Loucy (cell line): ENCODE measurements at regions not wholly inside any gene's neighbourhood (a gene's known extent, or its start where the extent isn't known, plus 50 kb on each side); places are given as distances from the start of the nearest gene placed in this dataset.

ENCODE experiments used
- H2AFZ ChIP-seq: fragments of 200-600 bp; sonication (generic); 2 replicates; pipeline ENCODE4 v1.6.0; 2016; ENCODE audit warnings: antibody characterized with exemption, mild to moderate bottlenecking, low read length, moderate library complexity
- H3F3A ChIP-seq: fragments of 200-600 bp; 2 replicates; pipeline ENCODE4 v1.6.0; 2016; ENCODE audit warnings: antibody characterized with exemption, low read depth, mild to moderate bottlenecking
- H3K27me3 ChIP-seq: fragments of 200-600 bp; sonication (generic); 2 replicates; pipeline ENCODE4 v1.6.1; 2014; ENCODE audit warnings: low read length, mild to moderate bottlenecking; ENCODE audit not compliant: insufficient read depth, poor library complexity, severe bottlenecking
- H3K36me3 ChIP-seq: fragments of 200-600 bp; sonication (generic); 2 replicates; pipeline ENCODE4 v1.6.1; 2016; ENCODE audit warnings: low read length; ENCODE audit not compliant: insufficient read depth
- H3K4me1 ChIP-seq: fragments of 200-600 bp; sonication (generic); 2 replicates; pipeline ENCODE4 v1.5.1; 2014; ENCODE audit warnings: low read length, mild to moderate bottlenecking; ENCODE audit not compliant: insufficient read depth, poor library complexity, severe bottlenecking
- H3K4me2 ChIP-seq: fragments of 200-600 bp; sonication (generic); 2 replicates; pipeline ENCODE4 v1.6.0; 2014; ENCODE audit warnings: antibody characterized with exemption, low read length, low read depth, mild to moderate bottlenecking; ENCODE audit not compliant: poor library complexity, severe bottlenecking
- H3K4me3 ChIP-seq: fragments of 200-600 bp; sonication (generic); 2 replicates; pipeline ENCODE4 v1.5.1; 2014; ENCODE audit warnings: low read length, mild to moderate bottlenecking, mixed read lengths; ENCODE audit not compliant: poor library complexity, severe bottlenecking
- H3K79me2 ChIP-seq: fragments of 200-600 bp; sonication (generic); 2 replicates; pipeline ENCODE4 v1.6.1; 2014; ENCODE audit warnings: low read length; ENCODE audit not compliant: insufficient read depth
- H3K9ac ChIP-seq: fragments of 200-600 bp; sonication (generic); 2 replicates; pipeline ENCODE4 v1.6.0; 2014; ENCODE audit warnings: mild to moderate bottlenecking, low read depth, low read length, moderate library complexity; ENCODE audit not compliant: poor library complexity, severe bottlenecking
- H3K9me2 ChIP-seq: fragments of 200-600 bp; sonication (generic); replicated peaks from 2 replicates; pipeline ENCODE4 v1.6.1; 2016; ENCODE audit warnings: low read depth, low read length, mixed read lengths
- H3K9me3 ChIP-seq: fragments of 200-600 bp; sonication (generic); 2 replicates; pipeline ENCODE4 v1.6.1; 2014; ENCODE audit warnings: mild to moderate bottlenecking, antibody characterized with exemption, low read length, low read depth; ENCODE audit not compliant: insufficient read depth
- H4K20me1 ChIP-seq: fragments of 200-600 bp; sonication (generic); 2 replicates; pipeline ENCODE4 v1.6.0; 2014; ENCODE audit warnings: antibody characterized with exemption, low read length, mild to moderate bottlenecking; ENCODE audit not compliant: insufficient read depth, poor library complexity, severe bottlenecking
- CTCF ChIP-seq: fragments of 200-600 bp; sonication (generic); conservative IDR thresholded peaks from 2 replicates; pipeline ENCODE4 v1.5.1; 2014; ENCODE audit warnings: mild to moderate bottlenecking, antibody characterized with exemption, low read length
- EZH2phosphoT487 ChIP-seq: fragments of 200-600 bp; IDR thresholded peaks from 2 replicates; pipeline ENCODE4 v1.6.1; 2018; ENCODE audit warnings: antibody characterized with exemption, mild to moderate bottlenecking, moderate library complexity, borderline replicate concordance

GRCh38 chr2:120531365-120531764 lies 185.4 kb downstream of the INHBB start:
- TF ChIP-seq CTCF (no peak), EZH2phosphoT487 (no peak)
- Histone ChIP-seq H3K9me3 (no peaks in the 10 kb centered on the region), H3K79me2 (no peaks in the 10 kb centered on the region), H4K20me1 (no peaks in the 10 kb centered on the region), H3K9ac (no peak overlapping the region), H3K9me2 (no peaks in the 10 kb centered on the region), H3K36me3 (no peaks in the 10 kb centered on the region), H3K4me1 (no peaks in the 10 kb centered on the region), H3F3A (no peaks in the 10 kb centered on the region), H2AFZ (no peak overlapping the region), H3K27me3 (no peaks in the 10 kb centered on the region), H3K4me3 (no peak overlapping the region), H3K4me2 (no peak overlapping the region)

- H3K36me3 ChIP-seq, result no peaks in the 10 kb centered on the region
- no peak overlapping the region for H3K4me3 ChIP-seq
- H3K4me1 ChIP-seq, result no peaks in the 10 kb centered on the region
- no peaks in the 10 kb centered on the region for H3K27me3 ChIP-seq
- H3K79me2 ChIP-seq, result no peaks in the 10 kb centered on the region
- no peak overlapping the region for H3K4me2 ChIP-seq
- no peaks in the 10 kb centered on the region for H3K9me2 ChIP-seq
- TF ChIP-seq EZH2phosphoT487, result no peak
- TF ChIP-seq CTCF, result no peak
- no peak overlapping the region for H3K9ac ChIP-seq
- no peaks in the 10 kb centered on the region for H4K20me1 ChIP-seq
- no peak overlapping the region for H2AFZ ChIP-seq
- no peaks in the 10 kb centered on the region for H3F3A ChIP-seq
- no peaks in the 10 kb centered on the region for H3K9me3 ChIP-seq
Observed at GRCh38 chr2:120531863-120532600, 186.1 kb downstream of the INHBB start.

- Histone ChIP-seq H3K9ac (no peak overlapping the region), H4K20me1 (no peaks in the 10 kb centered on the region), H2AFZ (no peak overlapping the region), H3K9me3 (no peaks in the 10 kb centered on the region), H3F3A (no peaks in the 10 kb centered on the region), H3K4me2 (no peak overlapping the region), H3K36me3 (no peaks in the 10 kb centered on the region), H3K4me3 (no peak overlapping the region), H3K27me3 (no peaks in the 10 kb centered on the region), H3K4me1 (no peaks in the 10 kb centered on the region), H3K79me2 (no peaks in the 10 kb centered on the region), H3K9me2 (no peaks in the 10 kb centered on the region)
- TF ChIP-seq EZH2phosphoT487, result no peak
- no peak for TF ChIP-seq CTCF
Observed at GRCh38 chr2:120533625-120534024, 187.7 kb downstream of the INHBB start.
